PC-3 (cell line): ENCODE measurements at regions not wholly inside any gene's neighbourhood (a gene's known extent, or its start where the extent isn't known, plus 50 kb on each side); places are given as distances from the start of the nearest gene placed in this dataset.

Experiments
- ATAC-seq: fragments of 200-7000 bp; cut with Tn5 transposase; 2 replicates; pipeline ENCODE4 v1.9.1; 2020; ENCODE audit warnings: mild to moderate bottlenecking, moderate library complexity
- BruUV-seq: library from RNA; stranded (reverse); fragments of 400-500 nt; replicated peaks from 2 replicates; lab custom pipeline; 2021; lab: Mats Ljungman, UMichigan
- CTCF ChIA-PET: fragments of 300-600 bp; sonication (Branson Sonifier 250); formaldehyde crosslinking; loops from one replicate; lab custom pipeline; 2022; ENCODE audit warnings: antibody characterized with exemption; lab: Charles Lee
- POLR2A ChIA-PET: fragments of 300-600 bp; sonication (Branson Sonifier 250); formaldehyde crosslinking; loops from one replicate; lab custom pipeline; 2022; ENCODE audit warnings: antibody characterized with exemption; ENCODE audit not compliant: unreplicated experiment; lab: Charles Lee
- DNase-seq: peaks from one replicate; pipeline ENCODE4 v3.0.0-alpha.2; 2015
- H2AFZ ChIP-seq: fragments of 300-600 bp; sonication (generic); 2 replicates; pipeline ENCODE4 v1.6.0; 2016; ENCODE audit warnings: antibody characterized with exemption, low read length
- H3F3A ChIP-seq: fragments of 300-600 bp; sonication (generic); one replicate; pipeline ENCODE4 v1.6.0; 2017; ENCODE audit warnings: antibody characterized with exemption, low read length, control low read depth, mild to moderate bottlenecking; ENCODE audit not compliant: unreplicated experiment
- H3K27ac ChIP-seq: fragments of 300-600 bp; sonication (generic); 2 replicates; pipeline ENCODE4 v1.5.1; 2016; ENCODE audit warnings: mild to moderate bottlenecking, low read length
- H3K27me3 ChIP-seq: fragments of 300-600 bp; sonication (generic); 2 replicates; pipeline ENCODE4 v1.6.1; 2016; ENCODE audit warnings: low read length, mixed read lengths
- H3K36me3 ChIP-seq: fragments of 300-600 bp; sonication (generic); 2 replicates; pipeline ENCODE4 v1.6.1; 2016; ENCODE audit warnings: low read depth, mixed run types, low read length, mixed read lengths
- H3K4me1 ChIP-seq: fragments of 300-600 bp; sonication (generic); 2 replicates; pipeline ENCODE4 v1.5.1; 2016; ENCODE audit warnings: low read length; ENCODE audit not compliant: insufficient read depth
- H3K4me2 ChIP-seq: fragments of 300-600 bp; sonication (generic); 2 replicates; pipeline ENCODE4 v1.6.0; 2016; ENCODE audit warnings: low read length
- H3K4me3 ChIP-seq: fragments of 300-600 bp; sonication (generic); 2 replicates; pipeline ENCODE4 v1.5.1; 2016; ENCODE audit warnings: mild to moderate bottlenecking, low read length, mixed read lengths
- H3K79me2 ChIP-seq: fragments of 300-600 bp; sonication (generic); 2 replicates; pipeline ENCODE4 v1.6.1; 2017; ENCODE audit warnings: low read length, mixed read lengths
- H3K9ac ChIP-seq: fragments of 300-600 bp; sonication (generic); 2 replicates; pipeline ENCODE4 v1.6.0; 2016; ENCODE audit warnings: mild to moderate bottlenecking, low read length
- H3K9me2 ChIP-seq: fragments of 300-600 bp; sonication (generic); replicated peaks from 2 replicates; pipeline ENCODE4 v1.6.1; 2016; ENCODE audit warnings: mixed run types, low read length, mixed read lengths
- H3K9me3 ChIP-seq: fragments of 300-600 bp; sonication (generic); 2 replicates; pipeline ENCODE4 v1.6.1; 2016; ENCODE audit warnings: low read length, mixed read lengths
- H4K20me1 ChIP-seq: fragments of 300-600 bp; sonication (generic); 2 replicates; pipeline ENCODE4 v1.6.1; 2016; ENCODE audit warnings: low read length, mixed read lengths
- CTCF ChIP-seq: fragments of 300-600 bp; sonication (generic); conservative IDR thresholded peaks from 2 replicates; pipeline ENCODE4 v1.5.1; 2017; ENCODE audit warnings: antibody characterized with exemption, low read depth, mild to moderate bottlenecking, low read length
- EZH2 ChIP-seq: fragments of 300-600 bp; sonication (generic); IDR thresholded peaks from one replicate; pipeline ENCODE4 v1.6.1; 2017; ENCODE audit warnings: antibody characterized with exemption, mild to moderate bottlenecking, low read length; ENCODE audit not compliant: unreplicated experiment
- EZH2phosphoT487 ChIP-seq: fragments of 300-600 bp; sonication (generic); IDR thresholded peaks from 2 replicates; pipeline ENCODE4 v1.6.1; 2018; ENCODE audit warnings: mild to moderate bottlenecking, antibody characterized with exemption, low read length, borderline replicate concordance
- intact Hi-C: fragments of 100-400 bp; cut with micrococcal nuclease; formaldehyde crosslinking; loops from 2 replicates; pipeline ENCODE4 v1.9.0; 2023

DNA sequence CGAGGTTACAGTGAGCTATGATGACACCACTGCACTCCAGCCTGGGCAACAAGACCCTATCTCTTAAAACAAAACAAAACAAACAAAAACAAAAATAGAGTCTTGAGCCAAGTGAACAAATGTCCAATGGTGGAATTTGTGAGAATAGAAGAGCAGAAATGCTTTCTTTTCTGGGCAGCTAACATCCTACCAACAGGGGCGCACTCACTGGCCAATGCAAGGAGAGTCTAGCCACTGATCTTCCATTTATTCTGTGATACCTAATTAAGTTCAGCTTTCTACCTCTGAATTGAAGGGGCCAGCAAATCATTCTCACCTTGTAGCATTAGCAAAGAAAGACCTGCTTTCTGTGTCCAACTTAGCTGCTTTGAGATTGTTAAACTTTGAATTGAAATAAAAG, 301.9 kb upstream of the NR2F2 start:
- TF ChIP-seq CTCF (0 out of 2 replicates have a peak, but pooled peaks have one; percentile 18), EZH2 (no peak)
- DNase-seq (no peak), ATAC-seq (no peak)
- H3K4me3 ChIP-seq = no peak overlapping the region
- no peaks in the 10 kb centered on the region for H3K9me3 ChIP-seq
- peaks cover 11% of the 10 kb centered on the region for H3K4me1 ChIP-seq
- H3K27me3 ChIP-seq = no peaks in the 10 kb centered on the region
- no peak overlapping the region for H2AFZ ChIP-seq
- ChIA-PET CTCF (no interaction called here), POLR2A (no interaction called here)
- no peaks in the 10 kb centered on the region for H3F3A ChIP-seq
- H3K9ac ChIP-seq = no peak overlapping the region
- H4K20me1 ChIP-seq = no peaks in the 10 kb centered on the region
- H3K4me2 ChIP-seq = no peak overlapping the region
- intact Hi-C loops = loop anchor here (5.0 to 10.0 kb wide), 3 partner anchors 96 to 774 kb away; no protein-coding TSS in a partner anchor
- H3K36me3 ChIP-seq = no peaks in the 10 kb centered on the region
- H3K27ac ChIP-seq = no peak overlapping the region
- no peaks in the 10 kb centered on the region for H3K9me2 ChIP-seq
- H3K79me2 ChIP-seq = no peaks in the 10 kb centered on the region
- BruUV-seq = no TSS peak

DNA sequence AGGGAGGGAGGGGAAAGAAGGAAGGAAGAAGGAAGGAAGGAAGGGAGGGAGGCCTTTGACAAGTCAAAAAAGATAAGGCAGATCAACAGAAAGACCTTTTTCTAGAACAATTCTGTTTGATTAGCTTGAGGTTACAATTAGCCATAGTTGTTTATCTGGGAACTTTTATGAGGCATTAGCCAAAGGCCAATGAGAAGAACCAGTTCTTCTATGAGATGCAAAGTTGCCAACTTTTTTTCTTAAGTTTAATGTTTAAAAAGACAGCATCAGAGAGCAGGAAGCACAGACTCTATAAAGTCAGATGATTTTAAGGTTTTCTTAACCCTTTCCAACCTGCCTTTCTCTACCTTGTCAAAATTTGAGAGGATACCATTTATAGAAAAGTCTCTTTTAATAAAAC, 301.3 kb upstream of the NR2F2 start:
- ChIA-PET POLR2A (no interaction called here), CTCF (no interaction called here)
- no peak; the same call in 1 of the 2 replicates for ATAC-seq
- BruUV-seq = no TSS peak
- Histone ChIP-seq H3K4me1 (peaks cover 11% of the 10 kb centered on the region), H3K9ac (no peak overlapping the region), H3K4me3 (no peak overlapping the region), H2AFZ (no peak overlapping the region), H4K20me1 (no peaks in the 10 kb centered on the region), H3F3A (no peaks in the 10 kb centered on the region), H3K79me2 (no peaks in the 10 kb centered on the region), H3K9me2 (no peaks in the 10 kb centered on the region), H3K4me2 (no peak overlapping the region), H3K27ac (no peak overlapping the region), H3K27me3 (no peaks in the 10 kb centered on the region), H3K9me3 (no peaks in the 10 kb centered on the region), H3K36me3 (no peaks in the 10 kb centered on the region)
- no peak for TF ChIP-seq CTCF
- no peak for TF ChIP-seq EZH2
- TF ChIP-seq EZH2phosphoT487 = no peak
- DNase-seq = no peak
- intact Hi-C loops = loop anchor here (5.0 to 10.0 kb wide), 3 partner anchors 97 to 774 kb away; no protein-coding TSS in a partner anchor

DNA sequence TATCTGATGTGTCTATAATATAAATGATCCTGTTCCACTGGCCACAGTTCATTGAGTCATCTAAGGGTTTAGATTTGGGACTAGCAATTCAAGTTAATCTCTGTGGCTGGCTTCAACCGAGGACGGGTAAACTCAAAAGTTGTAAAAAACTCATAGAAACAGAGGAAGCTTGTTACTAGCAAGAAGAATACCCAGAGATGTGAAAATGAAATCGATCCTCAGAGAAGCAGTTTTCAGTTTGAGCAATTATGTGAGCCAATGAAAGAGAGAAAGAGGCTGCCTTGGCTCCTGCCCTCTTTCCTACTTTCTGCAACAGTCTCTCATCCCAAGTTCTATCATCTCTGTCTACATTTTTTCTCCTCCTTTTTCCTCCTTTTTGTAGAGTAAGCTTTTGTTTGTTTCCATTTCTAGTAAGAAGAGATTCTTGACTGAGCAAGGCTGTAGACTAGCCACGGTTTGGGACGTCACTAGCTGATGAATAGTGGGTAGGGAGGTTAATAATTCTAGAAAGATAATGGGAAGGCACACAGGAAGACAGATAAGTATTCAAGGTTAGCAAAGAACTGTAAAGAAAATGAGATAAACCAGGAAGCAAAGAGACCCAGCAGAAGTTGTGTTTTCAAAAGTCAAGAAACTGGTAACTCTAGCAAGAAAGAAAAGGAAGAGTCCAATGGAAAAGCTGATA, 298.9 kb upstream of the NR2F2 start:
- no peaks in the 10 kb centered on the region for H3K27me3 ChIP-seq
- H3K9ac ChIP-seq = no peak overlapping the region
- H3K4me3 ChIP-seq = no peak overlapping the region
- H3K9me3 ChIP-seq = no peaks in the 10 kb centered on the region
- ChIA-PET CTCF (no interaction called here), POLR2A (no interaction called here)
- intact Hi-C loops = no loop called here
- no peak overlapping the region for H2AFZ ChIP-seq
- DNase-seq (no peak), ATAC-seq (no peak)
- H4K20me1 ChIP-seq = no peaks in the 10 kb centered on the region
- no peaks in the 10 kb centered on the region for H3K9me2 ChIP-seq
- no peak overlapping the region for H3K4me2 ChIP-seq
- H3K27ac ChIP-seq = no peak overlapping the region
- no peaks in the 10 kb centered on the region for H3K36me3 ChIP-seq
- H3K4me1 ChIP-seq = peaks cover 3% of the 10 kb centered on the region; the same call in 1 of the 2 replicates
- no peaks in the 10 kb centered on the region for H3F3A ChIP-seq
- no TSS peak for BruUV-seq
- TF ChIP-seq EZH2phosphoT487 (no peak), EZH2 (no peak), CTCF (no peak)
- no peaks in the 10 kb centered on the region for H3K79me2 ChIP-seq
